ENCODE measurements at regions not wholly inside any gene's neighbourhood (a gene's known extent, or its start where the extent isn't known, plus 50 kb on each side); places are given as distances from the start of the nearest gene placed in this dataset.

GRCh38 chr9:93900971-93901861 lies 53.9 kb downstream of the BARX1 start:
- no peak for DNase-seq (ENCODE audit: low spot score)

GRCh38 chr9:93900436-93900819 lies 54.7 kb downstream of the BARX1 start:
- DNase-seq (ENCODE audit: low spot score) = no peak

- DNase-seq (ENCODE audit: low spot score) = no peak
These were observed 55.3 kb downstream of the BARX1 start for GRCh38 chr9:93899609-93900435.

GRCh38 chr9:93898502-93899426 lies 56.4 kb downstream of the BARX1 start:
- DNase-seq (ENCODE audit: low spot score) = no peak

GRCh38 chr9:93898026-93898425 lies 57.1 kb downstream of the BARX1 start:
- DNase-seq (ENCODE audit: low spot score) = no peak

- DNase-seq (ENCODE audit: low spot score) = no peak
These were observed 57.8 kb downstream of the BARX1 start for GRCh38 chr9:93897075-93897970.

GRCh38 chr9:93896496-93897033 lies 58.6 kb downstream of the BARX1 start:
- no peak for DNase-seq (ENCODE audit: low spot score)

GRCh38 chr9:93896093-93896492 lies 59.1 kb downstream of the BARX1 start:
- DNase-seq (ENCODE audit: low spot score) = no peak

- DNase-seq (ENCODE audit: low spot score) = no peak
These were observed 59.6 kb downstream of the BARX1 start for GRCh38 chr9:93895535-93895934.

- DNase-seq (ENCODE audit: low spot score) = no peak
These were observed 60.5 kb downstream of the BARX1 start for GRCh38 chr9:93894691-93895079.

GRCh38 chr9:93893899-93894690 lies 61.1 kb downstream of the BARX1 start:
- DNase-seq (ENCODE audit: low spot score) = no peak

GRCh38 chr9:93893194-93893593 lies 62.0 kb downstream of the BARX1 start:
- no peak for DNase-seq (ENCODE audit: low spot score)

- DNase-seq (ENCODE audit: low spot score) = no peak
These were observed 62.4 kb downstream of the BARX1 start for GRCh38 chr9:93892748-93893147.

GRCh38 chr9:93891549-93892310 lies 63.4 kb downstream of the BARX1 start:
- DNase-seq (ENCODE audit: low spot score) = no peak

- no peak for DNase-seq (ENCODE audit: low spot score)
These were observed 64.1 kb downstream of the BARX1 start for GRCh38 chr9:93891050-93891449.

- no peak for DNase-seq (ENCODE audit: low spot score)
These were observed 64.7 kb downstream of the BARX1 start for GRCh38 chr9:93890436-93890935.

GRCh38 chr9:93886911-93887310 lies 68.2 kb downstream of the BARX1 start:
- DNase-seq (ENCODE audit: low spot score) = no peak

GRCh38 chr9:93884808-93885207 lies 70.3 kb downstream of the BARX1 start:
- DNase-seq (ENCODE audit: low spot score) = no peak
